SK-N-SH treated with all-trans-retinoic acid at 6 μM for 48 hours (cell line): ENCODE measurements at regions not wholly inside any gene's neighbourhood (a gene's known extent, or its start where the extent isn't known, plus 50 kb on each side); places are given as distances from the start of the nearest gene placed in this dataset.

Experiments used
- ESRRG ChIP-seq: fragments of 250-450 bp; sonication (Bioruptor Pico); IDR thresholded peaks from 2 replicates; pipeline ENCODE4 v1.6.1; 2021; ENCODE audit warnings: mild to moderate bottlenecking
- GLIS3 ChIP-seq: fragments of 250-450 bp; sonication (Bioruptor Pico); IDR thresholded peaks from 2 replicates; pipeline ENCODE4 v1.5.0; 2020; ENCODE audit warnings: mild to moderate bottlenecking, moderate library complexity
- ISL1 ChIP-seq: fragments of 250-450 bp; sonication (Bioruptor Pico); IDR thresholded peaks from 2 replicates; pipeline ENCODE4 v2.1.2; 2022; ENCODE audit warnings: mild to moderate bottlenecking, moderate library complexity
- RARB ChIP-seq: fragments of 250-450 bp; sonication (Bioruptor Pico); IDR thresholded peaks from 2 replicates; pipeline ENCODE4 v1.8.0; 2021; ENCODE audit warnings: mild to moderate bottlenecking, moderate library complexity
- ZFP30 ChIP-seq: fragments of 450-650 bp; formaldehyde crosslinking; IDR thresholded peaks from 2 replicates; pipeline ENCODE4 v1.5.0; 2022; ENCODE audit warnings: mild to moderate bottlenecking, moderate library complexity
- TF ChIP-seq, protein P1 (sequence below): fragments of 250-450 bp; sonication (Bioruptor Pico); IDR thresholded peaks from 2 replicates; pipeline ENCODE4 v1.8.0; 2020; ENCODE audit warnings: mild to moderate bottlenecking, moderate library complexity, borderline replicate concordance

DNA sequence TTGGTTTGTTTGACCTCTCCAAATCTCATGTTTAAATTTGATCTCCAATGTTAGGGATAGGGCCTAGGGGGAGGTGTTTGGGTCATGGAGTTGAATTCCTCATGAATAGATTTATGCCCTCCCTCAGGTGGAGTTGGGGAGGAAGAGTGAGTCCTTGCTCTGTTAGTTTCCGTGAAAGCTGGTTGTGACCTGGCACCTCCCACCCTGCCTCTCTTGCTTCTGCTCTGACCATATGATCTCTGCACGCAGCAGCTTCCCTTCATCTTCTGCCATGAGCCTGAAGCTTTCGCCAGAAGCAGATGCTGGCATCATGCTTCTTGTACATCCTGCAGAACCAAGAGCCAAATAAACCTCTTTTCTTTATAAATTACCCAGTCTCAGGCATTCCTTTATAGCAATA is 231.6 kb upstream of the ERBB4 start:
- TF ChIP-seq, protein P1, sequence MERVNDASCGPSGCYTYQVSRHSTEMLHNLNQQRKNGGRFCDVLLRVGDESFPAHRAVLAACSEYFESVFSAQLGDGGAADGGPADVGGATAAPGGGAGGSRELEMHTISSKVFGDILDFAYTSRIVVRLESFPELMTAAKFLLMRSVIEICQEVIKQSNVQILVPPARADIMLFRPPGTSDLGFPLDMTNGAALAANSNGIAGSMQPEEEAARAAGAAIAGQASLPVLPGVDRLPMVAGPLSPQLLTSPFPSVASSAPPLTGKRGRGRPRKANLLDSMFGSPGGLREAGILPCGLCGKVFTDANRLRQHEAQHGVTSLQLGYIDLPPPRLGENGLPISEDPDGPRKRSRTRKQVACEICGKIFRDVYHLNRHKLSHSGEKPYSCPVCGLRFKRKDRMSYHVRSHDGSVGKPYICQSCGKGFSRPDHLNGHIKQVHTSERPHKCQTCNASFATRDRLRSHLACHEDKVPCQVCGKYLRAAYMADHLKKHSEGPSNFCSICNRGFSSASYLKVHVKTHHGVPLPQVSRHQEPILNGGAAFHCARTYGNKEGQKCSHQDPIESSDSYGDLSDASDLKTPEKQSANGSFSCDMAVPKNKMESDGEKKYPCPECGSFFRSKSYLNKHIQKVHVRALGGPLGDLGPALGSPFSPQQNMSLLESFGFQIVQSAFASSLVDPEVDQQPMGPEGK (CRISPR knock-in tag): no peak
- TF ChIP-seq ISL1 (CRISPR knock-in tag) (no peak), ZFP30 (CRISPR knock-in tag) (no peak), GLIS3 (CRISPR knock-in tag) (no peak), ESRRG (CRISPR knock-in tag) (no peak), RARB (CRISPR knock-in tag) (no peak)
